ENCODE measurements at regions not wholly inside any gene's neighbourhood (a gene's known extent, or its start where the extent isn't known, plus 50 kb on each side); places are given as distances from the start of the nearest gene placed in this dataset.

GRCh38 chr7:25557379-25557917 is 329.2 kb upstream of the NPVF start:
- DNase-seq (ENCODE audit: low read depth), result no peak

GRCh38 chr7:25557930-25558329 is 329.6 kb upstream of the NPVF start:
- DNase-seq (ENCODE audit: low read depth), result no peak

GRCh38 chr7:25558605-25559004 is 330.3 kb upstream of the NPVF start:
- no peak for DNase-seq (ENCODE audit: low read depth)

DNA sequence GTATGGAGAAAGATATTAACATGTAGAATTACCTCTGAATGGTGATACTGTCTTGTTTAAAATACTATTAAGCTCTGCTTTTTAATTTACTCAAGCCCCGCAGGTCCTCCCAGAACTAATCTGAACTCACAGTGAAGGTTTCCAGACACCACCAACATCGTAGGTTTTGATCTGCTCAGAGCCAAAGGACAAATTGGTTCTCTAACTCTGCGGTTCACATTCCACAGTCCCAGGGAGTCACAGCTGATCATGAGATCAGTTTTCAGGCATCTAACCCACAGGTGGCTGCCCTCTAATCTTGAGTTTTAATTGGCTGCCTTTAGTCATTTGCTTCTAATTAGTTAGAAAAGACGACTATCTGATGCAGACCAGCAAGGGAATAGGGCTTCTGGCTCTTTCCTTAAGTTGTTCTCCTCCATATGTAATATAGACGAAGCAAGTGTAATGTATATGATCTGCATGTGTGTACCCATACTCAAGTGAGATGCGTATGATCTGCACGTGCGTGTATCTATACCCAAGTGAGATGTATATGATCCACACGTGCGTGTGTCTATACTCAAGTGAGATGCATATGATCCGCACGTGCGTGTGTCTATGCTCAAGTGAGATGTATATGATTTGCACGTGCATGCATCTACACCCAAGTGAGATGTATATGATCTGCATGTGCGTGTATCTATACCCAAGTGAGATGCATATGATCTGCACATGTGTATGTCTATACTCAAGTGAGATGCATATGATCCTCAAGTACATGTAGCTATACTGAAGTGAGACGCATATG is 331.5 kb upstream of the NPVF start:
- DNase-seq (ENCODE audit: low read depth), result no peak

- DNase-seq (ENCODE audit: low read depth), result no peak
Observed at GRCh38 chr7:25562673-25563182, 334.4 kb upstream of the NPVF start.

GRCh38 chr7:25565002-25565401 is 336.7 kb upstream of the NPVF start:
- no peak for DNase-seq (ENCODE audit: low read depth)

DNA sequence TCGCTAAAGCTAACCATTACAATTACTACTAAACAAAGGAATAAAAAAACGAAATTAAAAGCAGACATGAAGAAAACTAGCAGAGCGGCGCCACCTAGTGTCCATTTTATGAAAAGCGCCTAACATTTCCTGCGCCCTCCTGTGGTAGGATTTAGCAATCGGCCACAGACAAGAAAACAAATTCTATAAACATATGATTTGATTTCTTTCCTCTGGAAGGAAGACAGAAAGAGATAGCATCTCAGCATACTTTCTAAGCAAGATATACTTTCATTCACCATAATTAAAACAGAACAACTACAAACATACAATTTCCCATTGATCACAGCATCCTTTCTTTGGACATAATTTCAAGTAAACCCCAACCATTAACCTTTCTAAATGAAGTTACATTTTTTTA is 337.7 kb upstream of the NPVF start:
- peak; percentile 55 for DNase-seq (ENCODE audit: low read depth)

GRCh38 chr7:25567430-25567829 is 339.1 kb upstream of the NPVF start:
- DNase-seq (ENCODE audit: low read depth), result no peak

- DNase-seq (ENCODE audit: low read depth), result no peak
Observed at GRCh38 chr7:25569765-25570164, 341.5 kb upstream of the NPVF start.

DNA sequence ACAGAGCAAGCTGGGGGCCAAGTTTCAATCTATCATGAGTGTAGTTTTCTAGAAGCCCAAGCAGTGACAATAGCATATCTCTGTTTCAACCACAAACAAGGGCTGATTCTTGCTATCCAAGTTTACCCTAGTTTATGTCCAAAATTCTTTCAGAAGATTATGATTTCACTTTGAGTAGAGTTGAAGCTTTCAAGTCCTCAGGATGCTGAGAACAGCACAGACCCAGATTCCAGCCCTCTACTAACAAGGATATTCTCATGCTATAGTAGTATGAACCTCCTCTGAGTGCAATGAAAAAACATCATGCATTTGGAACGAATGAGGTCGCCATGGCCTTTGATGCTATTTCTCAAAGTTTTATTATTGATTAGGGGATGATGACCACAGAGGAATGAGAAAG is 344.1 kb upstream of the NPVF start:
- DNase-seq (ENCODE audit: low read depth), result no peak

DNA sequence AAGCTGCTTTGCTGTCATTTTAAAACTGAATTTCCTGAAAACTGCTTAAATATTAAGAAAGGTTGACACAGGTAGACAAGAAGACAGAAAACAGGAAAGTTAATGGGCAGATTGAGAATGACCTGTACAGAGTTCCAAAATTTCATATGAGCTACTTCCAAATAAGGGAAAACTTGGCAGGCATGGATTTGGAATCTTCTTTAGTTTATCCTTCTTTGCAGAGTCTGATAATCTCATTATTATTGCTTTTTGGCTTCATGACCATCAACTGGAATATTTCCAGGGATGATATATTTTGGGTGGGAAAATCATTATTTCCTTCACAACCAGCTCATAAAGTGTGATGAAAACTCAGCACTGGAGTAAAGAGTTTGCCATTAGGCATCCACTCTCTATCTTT is 346.5 kb upstream of the NPVF start:
- no peak for DNase-seq (ENCODE audit: low read depth)

- DNase-seq (ENCODE audit: low read depth), result no peak
Observed at GRCh38 chr7:25575634-25576033, 347.3 kb upstream of the NPVF start.

DNA sequence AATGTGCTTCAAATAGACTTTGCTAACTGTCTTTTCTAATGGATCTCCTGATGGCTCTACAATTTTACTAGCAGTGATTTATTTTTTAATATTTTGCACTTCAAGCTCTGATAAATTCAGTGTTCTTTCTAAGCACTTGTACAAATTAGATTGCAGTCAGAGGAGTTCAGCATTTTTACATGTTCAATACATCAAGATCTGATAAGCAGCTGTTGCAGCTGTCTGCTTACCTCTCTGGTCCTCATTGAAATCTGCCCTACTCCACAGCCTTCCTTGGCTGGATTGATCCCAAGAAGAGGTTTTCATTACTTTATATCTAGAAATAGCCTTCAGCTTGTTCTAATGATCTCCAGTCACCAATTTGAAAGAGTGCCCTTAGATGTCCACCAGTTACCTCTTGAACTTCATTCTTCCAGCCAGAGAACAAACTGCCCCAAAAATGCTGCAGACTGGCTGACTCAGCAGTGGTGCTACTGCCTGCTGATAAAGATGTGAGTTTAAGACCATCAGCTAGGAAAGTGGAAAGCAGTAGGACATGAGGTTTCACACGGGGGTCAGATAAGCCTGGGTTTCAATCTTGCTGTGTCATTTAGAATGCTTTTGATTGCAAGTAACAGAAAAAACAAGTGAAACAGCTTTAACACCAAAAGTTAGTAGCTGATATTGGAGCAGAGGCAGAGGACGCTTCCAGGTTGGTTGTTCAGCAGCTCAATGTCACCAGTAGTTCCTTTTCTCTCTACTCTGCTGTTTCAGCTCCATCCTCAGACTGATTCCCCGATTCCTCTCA is 350.9 kb upstream of the NPVF start:
- no peak for DNase-seq (ENCODE audit: low read depth)

DNA sequence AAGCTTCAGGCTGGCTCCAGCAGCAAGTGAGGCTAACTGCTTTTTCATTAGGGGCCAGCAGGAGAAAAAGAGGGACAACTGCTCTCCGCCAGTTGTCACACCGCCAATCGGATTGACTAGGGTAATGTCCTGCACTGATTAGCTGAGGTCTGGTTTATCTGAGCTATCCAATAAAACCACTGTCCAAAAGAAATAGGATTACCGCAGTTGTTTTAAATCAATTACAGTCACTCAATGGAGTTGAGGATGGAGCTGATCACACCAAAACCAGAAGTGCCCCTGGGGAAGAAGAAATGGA is 351.4 kb upstream of the NPVF start:
- no peak for DNase-seq (ENCODE audit: low read depth)

GRCh38 chr7:25580141-25580540 is 351.9 kb upstream of the NPVF start:
- no peak for DNase-seq (ENCODE audit: low read depth)

DNA sequence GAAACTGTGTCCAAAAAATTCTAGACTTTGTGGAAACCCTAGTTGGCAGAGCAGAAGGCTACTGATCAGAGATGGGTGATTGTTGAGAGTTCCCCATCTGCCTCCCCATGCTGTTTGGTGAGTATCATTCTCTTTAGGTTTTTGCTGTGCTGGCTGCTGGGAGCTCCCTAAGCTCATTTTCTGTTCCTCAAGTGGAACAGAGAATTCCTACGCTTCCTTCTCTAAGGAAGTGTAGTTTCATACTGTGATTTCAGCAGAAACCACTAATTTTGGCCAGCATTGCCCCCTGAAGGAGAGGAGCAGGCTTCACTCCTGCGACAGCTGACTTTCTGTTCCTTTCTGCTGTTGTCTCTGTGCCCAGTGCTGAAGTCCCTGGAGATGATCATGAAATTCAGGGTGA is 355.3 kb upstream of the NPVF start:
- DNase-seq (ENCODE audit: low read depth), result no peak

DNA sequence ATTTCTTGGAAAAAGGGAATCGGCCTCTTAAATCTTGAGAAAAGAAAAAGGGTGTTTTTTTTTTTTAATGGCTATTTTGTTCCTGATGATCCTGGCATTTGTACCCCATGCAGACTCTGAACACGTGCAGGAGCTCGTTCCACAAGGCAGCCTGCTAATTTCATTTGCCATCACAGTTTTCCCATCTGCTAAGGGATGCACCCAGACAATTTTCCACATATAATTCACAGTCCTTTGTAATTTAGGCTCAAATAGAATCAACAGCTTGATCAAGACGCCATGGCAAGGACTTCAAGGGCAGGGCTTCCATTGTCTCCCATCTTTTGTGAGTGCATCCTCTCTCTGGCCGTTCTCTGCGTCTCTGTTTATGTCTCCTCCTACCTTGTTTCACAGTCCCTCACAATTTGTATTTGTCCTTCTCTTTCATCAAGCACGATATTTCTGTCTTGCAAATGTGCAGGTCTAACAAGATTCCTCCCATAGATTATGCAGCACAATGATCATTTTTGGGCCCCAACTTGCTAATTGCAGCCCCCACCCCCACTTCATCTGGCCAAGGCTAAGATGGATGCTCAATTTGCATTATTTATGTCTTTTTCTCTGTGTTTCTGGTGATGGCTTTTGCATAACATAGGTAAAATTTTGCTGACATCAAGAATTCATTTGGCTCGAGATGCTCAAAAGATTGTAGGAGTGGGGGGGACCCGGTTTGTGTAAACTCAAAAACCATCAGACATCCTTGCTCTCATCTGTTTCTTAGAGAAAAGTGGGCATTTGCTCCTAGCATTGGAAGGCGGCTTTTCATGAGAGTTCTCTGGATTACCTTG is 356.0 kb upstream of the NPVF start:
- DNase-seq (ENCODE audit: low read depth), result no peak

DNA sequence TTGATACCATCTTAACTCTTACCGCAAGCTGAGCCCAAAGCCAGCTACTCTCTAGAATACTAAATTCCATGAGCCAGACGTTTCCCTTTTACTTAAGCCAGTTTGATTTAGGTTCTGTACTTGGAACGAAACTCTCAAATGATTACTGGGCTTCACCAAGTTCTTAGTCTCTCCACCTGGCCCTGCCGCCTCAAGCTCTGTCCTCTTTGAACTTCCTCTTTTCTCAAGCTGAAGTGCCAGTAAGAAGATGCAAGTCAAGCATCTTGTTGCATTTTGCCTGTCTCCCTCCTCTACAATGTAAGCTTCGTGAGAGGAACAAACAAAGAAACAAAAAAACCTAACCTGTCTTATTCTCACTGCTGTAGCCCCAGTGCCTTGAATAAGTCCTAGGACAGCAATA is 358.2 kb upstream of the NPVF start:
- DNase-seq (ENCODE audit: low read depth), result no peak

- no peak for DNase-seq (ENCODE audit: low read depth)
Observed at GRCh38 chr7:25594122-25594521, 365.8 kb upstream of the NPVF start.

GRCh38 chr7:25594728-25595127 is 366.4 kb upstream of the NPVF start:
- no peak for DNase-seq (ENCODE audit: low read depth)

DNA sequence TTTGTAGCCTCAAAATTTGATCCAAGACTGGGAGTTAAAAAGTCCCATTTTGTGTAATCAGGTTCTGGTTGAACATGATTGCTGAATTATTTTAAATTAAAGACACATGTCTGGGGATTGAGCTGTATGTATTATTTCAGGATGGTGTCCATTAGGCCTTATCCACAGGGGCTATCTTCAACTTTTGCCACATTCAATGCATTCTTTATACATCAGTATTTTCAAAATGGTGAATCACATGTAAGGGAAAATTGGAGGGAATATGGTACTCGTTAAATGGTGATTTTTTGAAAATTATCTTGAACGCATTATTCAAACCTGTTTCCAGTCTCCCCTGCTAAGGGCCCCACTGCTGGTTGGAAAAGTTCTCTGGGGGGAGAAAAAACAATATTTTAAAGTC is 367.7 kb upstream of the NPVF start:
- peak; percentile 30 for DNase-seq (ENCODE audit: low read depth)

DNA sequence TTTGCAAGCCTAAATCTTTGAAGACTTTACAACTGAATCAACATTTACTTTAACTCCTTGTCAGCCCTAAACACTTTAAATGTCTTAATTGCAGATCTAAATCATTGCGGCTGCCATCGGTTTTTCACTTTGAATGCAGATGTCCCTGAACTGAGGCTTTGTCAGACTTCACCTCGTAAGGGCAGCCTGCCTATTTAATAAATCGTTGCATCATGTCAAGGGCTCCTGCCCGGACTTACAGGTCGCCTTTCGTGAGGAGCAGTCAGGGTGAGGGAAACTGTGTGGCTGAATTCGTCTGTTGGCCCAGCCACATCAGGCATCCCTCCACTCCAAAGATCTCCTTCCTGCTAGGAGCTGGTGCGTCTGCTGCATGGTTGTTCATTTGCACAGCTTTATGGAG is 368.2 kb upstream of the NPVF start:
- DNase-seq (ENCODE audit: low read depth), result no peak
